HEK293T (cell line): ENCODE measurements at regions not wholly inside any gene's neighbourhood (a gene's known extent, or its start where the extent isn't known, plus 50 kb on each side); places are given as distances from the start of the nearest gene placed in this dataset.

Experiments
- ARNT ChIP-seq: fragments of 450-650 bp; IDR thresholded peaks from 2 replicates; pipeline ENCODE4 v1.6.1; 2017; ENCODE audit warnings: mild to moderate bottlenecking
- BHLHE40 ChIP-seq: fragments of 450-650 bp; IDR thresholded peaks from 2 replicates; pipeline ENCODE4 v1.6.1; 2016; ENCODE audit warnings: mild to moderate bottlenecking, moderate library complexity, borderline replicate concordance
- CTBP1 ChIP-seq: fragments of 450-650 bp; IDR thresholded peaks from 2 replicates; pipeline ENCODE4 v1.6.1; 2016; ENCODE audit warnings: borderline replicate concordance
- ELF4 ChIP-seq: fragments of 450-650 bp; IDR thresholded peaks from 2 replicates; pipeline ENCODE4 v1.6.1; 2017; ENCODE audit warnings: antibody characterized with exemption
- FOXA1 ChIP-seq: fragments of 450-650 bp; IDR thresholded peaks from 2 replicates; pipeline ENCODE4 v1.6.1; 2016; ENCODE audit warnings: mild to moderate bottlenecking
- FOXK2 ChIP-seq: fragments of 450-650 bp; IDR thresholded peaks from 2 replicates; pipeline ENCODE4 v1.6.1; 2016; ENCODE audit warnings: mild to moderate bottlenecking
- FOXM1 ChIP-seq: fragments of 450-650 bp; IDR thresholded peaks from 2 replicates; pipeline ENCODE4 v1.6.1; 2017; ENCODE audit warnings: mild to moderate bottlenecking, borderline replicate concordance
- HDGF ChIP-seq: fragments of 450-650 bp; IDR thresholded peaks from 2 replicates; pipeline ENCODE4 v1.6.1; 2017; ENCODE audit warnings: antibody characterized with exemption, borderline replicate concordance
- NFRKB ChIP-seq: fragments of 450-650 bp; IDR thresholded peaks from 2 replicates; pipeline ENCODE4 v1.6.1; 2016; ENCODE audit warnings: mild to moderate bottlenecking, moderate library complexity
- PKNOX1 ChIP-seq: fragments of 450-650 bp; IDR thresholded peaks from 2 replicates; pipeline ENCODE4 v1.6.1; 2016
- SP1 ChIP-seq: fragments of 450-650 bp; IDR thresholded peaks from 2 replicates; pipeline ENCODE4 v1.6.1; 2017
- SUZ12 ChIP-seq: fragments of 450-650 bp; IDR thresholded peaks from 2 replicates; pipeline ENCODE4 v1.6.1; 2016; ENCODE audit warnings: mild to moderate bottlenecking
- TARDBP ChIP-seq: fragments of 450-650 bp; IDR thresholded peaks from 2 replicates; pipeline ENCODE4 v1.6.1; 2016
- ZNF384 ChIP-seq: fragments of 450-650 bp; IDR thresholded peaks from 2 replicates; pipeline ENCODE4 v1.6.1; 2016

GRCh38 chr2:195537811-195538210 lies 119.2 kb upstream of the SLC39A10 start:
- no peak for TF ChIP-seq FOXK2
- no peak for TF ChIP-seq FOXM1
- TF ChIP-seq BHLHE40 = no peak
- no peak for TF ChIP-seq FOXA1
- TF ChIP-seq SP1 = no peak
- TF ChIP-seq PKNOX1 = no peak
- TF ChIP-seq TARDBP = no peak
- TF ChIP-seq SUZ12 = no peak
- TF ChIP-seq HDGF = no peak
- TF ChIP-seq NFRKB = no peak
- no peak for TF ChIP-seq ELF4
- TF ChIP-seq CTBP1 = no peak
- TF ChIP-seq ZNF384 = no peak
- TF ChIP-seq ARNT = no peak
